ENCODE measurements at regions not wholly inside any gene's neighbourhood (a gene's known extent, or its start where the extent isn't known, plus 50 kb on each side); places are given as distances from the start of the nearest gene placed in this dataset.

- Histone ChIP-seq H3K27ac (ENCODE audit: low read length) (peak overlapping the region; percentile 56), H3F3A (ENCODE audit: insufficient read depth, low read length, poor library complexity, severe bottlenecking) (peaks cover 3% of the 10 kb centered on the region), H3K27me3 (ENCODE audit: insufficient read depth, low read depth, low read length) (no peaks in the 10 kb centered on the region), H2AFZ (ENCODE audit: low read depth, low read length) (no peak overlapping the region), H3K4me2 (ENCODE audit: low read length) (peak overlapping the region; percentile 27), H3K4me3 (ENCODE audit: low read length) (no peak overlapping the region), H3K9me2 (ENCODE audit: insufficient read depth, low read length) (no peaks in the 10 kb centered on the region), H3K79me2 (replicated peaks; ENCODE audit: insufficient read depth, low read length) (no peaks in the 10 kb centered on the region), H3K9ac (ENCODE audit: low read length) (no peak overlapping the region), H3K36me3 (ENCODE audit: insufficient read depth, low read length) (no peaks in the 10 kb centered on the region), H3K9me3 (ENCODE audit: low read length) (no peaks in the 10 kb centered on the region), H4K20me1 (ENCODE audit: insufficient read depth) (no peaks in the 10 kb centered on the region)
- no peak for TF ChIP-seq TAF1 (IDR thresholded peaks at IDR 0.05; ENCODE audit: low read depth)
- TF ChIP-seq SMC3 (conservative IDR thresholded peaks at IDR 0.05; ENCODE audit: poor library complexity), result no peak
- TF ChIP-seq, protein P1, sequence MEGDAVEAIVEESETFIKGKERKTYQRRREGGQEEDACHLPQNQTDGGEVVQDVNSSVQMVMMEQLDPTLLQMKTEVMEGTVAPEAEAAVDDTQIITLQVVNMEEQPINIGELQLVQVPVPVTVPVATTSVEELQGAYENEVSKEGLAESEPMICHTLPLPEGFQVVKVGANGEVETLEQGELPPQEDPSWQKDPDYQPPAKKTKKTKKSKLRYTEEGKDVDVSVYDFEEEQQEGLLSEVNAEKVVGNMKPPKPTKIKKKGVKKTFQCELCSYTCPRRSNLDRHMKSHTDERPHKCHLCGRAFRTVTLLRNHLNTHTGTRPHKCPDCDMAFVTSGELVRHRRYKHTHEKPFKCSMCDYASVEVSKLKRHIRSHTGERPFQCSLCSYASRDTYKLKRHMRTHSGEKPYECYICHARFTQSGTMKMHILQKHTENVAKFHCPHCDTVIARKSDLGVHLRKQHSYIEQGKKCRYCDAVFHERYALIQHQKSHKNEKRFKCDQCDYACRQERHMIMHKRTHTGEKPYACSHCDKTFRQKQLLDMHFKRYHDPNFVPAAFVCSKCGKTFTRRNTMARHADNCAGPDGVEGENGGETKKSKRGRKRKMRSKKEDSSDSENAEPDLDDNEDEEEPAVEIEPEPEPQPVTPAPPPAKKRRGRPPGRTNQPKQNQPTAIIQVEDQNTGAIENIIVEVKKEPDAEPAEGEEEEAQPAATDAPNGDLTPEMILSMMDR (IDR thresholded peaks at IDR 0.05; ENCODE audit: poor library complexity, severe bottlenecking), result no peak
- peak; percentile 63 for TF ChIP-seq POLR2AphosphoS5 (IDR thresholded peaks at IDR 0.05)
- TF ChIP-seq MXI1 (conservative IDR thresholded peaks at IDR 0.05; ENCODE audit: poor library complexity, severe bottlenecking), result no peak
- no peak for TF ChIP-seq EP300 (conservative IDR thresholded peaks at IDR 0.05; ENCODE audit: poor library complexity, severe bottlenecking)
Measured at GRCh38 chr2:59047373-59047995, 806.4 kb upstream of the FANCL start.

DNA sequence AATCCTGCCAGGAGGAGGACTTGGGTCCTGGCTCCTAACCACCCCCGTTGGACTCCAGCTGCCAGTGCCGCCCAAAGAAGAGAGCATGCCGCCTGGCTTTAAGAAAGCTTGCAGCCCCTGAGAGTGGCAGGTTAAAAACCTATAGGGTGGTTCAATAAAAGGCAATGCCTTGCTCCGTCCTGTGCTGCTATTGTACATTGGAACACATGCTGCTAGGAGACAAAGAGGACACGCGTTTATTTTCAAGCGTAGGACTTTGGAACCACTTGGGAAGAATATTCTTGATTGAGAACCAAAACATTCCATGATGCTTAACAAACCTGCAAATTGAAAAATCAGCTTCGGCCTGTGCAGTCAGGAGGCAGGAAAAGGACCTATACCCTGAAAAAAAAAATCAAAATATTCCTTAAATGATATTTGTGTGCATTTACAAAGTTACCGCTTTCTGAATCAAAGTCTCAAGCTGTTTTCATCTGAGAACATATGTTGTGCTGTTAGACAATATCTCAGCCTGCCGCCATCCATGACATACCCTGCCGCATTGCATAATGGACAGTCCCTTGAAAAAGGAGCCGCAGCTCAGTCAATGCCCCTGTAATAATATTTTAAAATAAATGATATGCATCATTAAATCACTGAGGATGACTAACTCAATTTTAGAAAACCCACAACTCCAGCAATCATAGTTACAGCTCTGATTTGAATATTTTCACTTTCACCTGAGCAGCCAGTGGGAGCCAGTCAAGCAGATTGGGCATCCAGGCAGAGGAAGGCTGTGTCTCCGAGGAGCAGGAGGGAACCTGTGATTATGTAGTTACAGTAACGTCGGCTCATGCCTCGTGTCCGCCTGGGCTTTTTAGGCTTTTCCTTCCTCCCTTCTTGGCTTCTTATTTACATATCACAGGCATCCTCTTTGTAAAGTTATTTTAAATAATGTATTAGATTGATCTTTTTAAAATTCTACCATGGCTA is 805.6 kb upstream of the FANCL start:
- Histone ChIP-seq H3K27ac (ENCODE audit: low read length) (peak overlapping the region; percentile 56), H4K20me1 (ENCODE audit: insufficient read depth) (no peaks in the 10 kb centered on the region), H3K4me2 (ENCODE audit: low read length) (peak overlapping the region; percentile 27), H3K27me3 (ENCODE audit: insufficient read depth, low read depth, low read length) (no peaks in the 10 kb centered on the region), H3K9me3 (ENCODE audit: low read length) (no peaks in the 10 kb centered on the region), H3K4me3 (ENCODE audit: low read length) (no peak overlapping the region), H2AFZ (ENCODE audit: low read depth, low read length) (peak overlapping the region; percentile 7), H3K9ac (ENCODE audit: low read length) (peak overlapping the region; percentile 30), H3F3A (ENCODE audit: insufficient read depth, low read length, poor library complexity, severe bottlenecking) (peaks cover 3% of the 10 kb centered on the region), H3K9me2 (ENCODE audit: insufficient read depth, low read length) (no peaks in the 10 kb centered on the region), H3K36me3 (ENCODE audit: insufficient read depth, low read length) (no peaks in the 10 kb centered on the region), H3K79me2 (replicated peaks; ENCODE audit: insufficient read depth, low read length) (no peaks in the 10 kb centered on the region)
- TF ChIP-seq POLR2AphosphoS5 (IDR thresholded peaks at IDR 0.05) (no peak), EP300 (conservative IDR thresholded peaks at IDR 0.05; ENCODE audit: poor library complexity, severe bottlenecking) (no peak), SMC3 (conservative IDR thresholded peaks at IDR 0.05; ENCODE audit: poor library complexity) (no peak), TAF1 (IDR thresholded peaks at IDR 0.05; ENCODE audit: low read depth) (no peak), REST (IDR thresholded peaks at IDR 0.05; ENCODE audit: borderline replicate concordance) (no peak), EZH2 (IDR thresholded peaks at IDR 0.05; ENCODE audit: borderline replicate concordance, insufficient read depth, low read length, poor library complexity, severe bottlenecking) (no peak), MXI1 (conservative IDR thresholded peaks at IDR 0.05; ENCODE audit: poor library complexity, severe bottlenecking) (no peak), RAD21 (conservative IDR thresholded peaks at IDR 0.05) (no peak)
- TF ChIP-seq, protein P1 (IDR thresholded peaks at IDR 0.05; ENCODE audit: poor library complexity, severe bottlenecking), result no peak
